ENCODE measurements at regions not wholly inside any gene's neighbourhood (a gene's known extent, or its start where the extent isn't known, plus 50 kb on each side); places are given as distances from the start of the nearest gene placed in this dataset.

GRCh38 chr12:91505006-91505405, 322.4 kb upstream of the DCN start:
- H3K4me3 ChIP-seq (replicated peaks; ENCODE audit: low read depth, low read length): no peak overlapping the region
- TF ChIP-seq CTCF (IDR thresholded peaks at IDR 0.05; ENCODE audit: insufficient read depth, low read length, poor library complexity, severe bottlenecking): no peak
- no peaks in the 10 kb centered on the region for H3K27me3 ChIP-seq (replicated peaks; ENCODE audit: control insufficient read depth, insufficient read depth, low read length)
- no peak for DNase-seq (ENCODE audit: extremely low read depth, insufficient read length)
- no peaks in the 10 kb centered on the region for H3K36me3 ChIP-seq (ENCODE audit: control insufficient read depth, insufficient read depth, low read length)

- no peak for TF ChIP-seq CTCF (IDR thresholded peaks at IDR 0.05; ENCODE audit: insufficient read depth, low read length, poor library complexity, severe bottlenecking)
- DNase-seq (ENCODE audit: extremely low read depth, insufficient read length): no peak
- no peaks in the 10 kb centered on the region for H3K36me3 ChIP-seq (ENCODE audit: control insufficient read depth, insufficient read depth, low read length)
Observed at GRCh38 chr12:91502208-91502607, 319.6 kb upstream of the DCN start.

GRCh38 chr12:91496337-91496736, 313.7 kb upstream of the DCN start:
- Histone ChIP-seq H3K4me3 (replicated peaks; ENCODE audit: low read depth, low read length) (no peak overlapping the region), H3K27me3 (replicated peaks; ENCODE audit: control insufficient read depth, insufficient read depth, low read length) (no peaks in the 10 kb centered on the region), H3K36me3 (ENCODE audit: control insufficient read depth, insufficient read depth, low read length) (no peaks in the 10 kb centered on the region)
- TF ChIP-seq CTCF (IDR thresholded peaks at IDR 0.05; ENCODE audit: insufficient read depth, low read length, poor library complexity, severe bottlenecking): no peak
- no peak for DNase-seq (ENCODE audit: extremely low read depth, insufficient read length)

More at GRCh38 chr12:91502208-91502607, 319.6 kb upstream of the DCN start:
- no peaks in the 10 kb centered on the region for H3K27me3 ChIP-seq (replicated peaks; ENCODE audit: control insufficient read depth, insufficient read depth, low read length)
- no peak overlapping the region for H3K4me3 ChIP-seq (replicated peaks; ENCODE audit: low read depth, low read length)

GRCh38 chr12:91493308-91493707, 310.7 kb upstream of the DCN start:
- H3K36me3 ChIP-seq (ENCODE audit: control insufficient read depth, insufficient read depth, low read length): no peaks in the 10 kb centered on the region
- no peak for DNase-seq (ENCODE audit: extremely low read depth, insufficient read length)
- no peaks in the 10 kb centered on the region for H3K27me3 ChIP-seq (replicated peaks; ENCODE audit: control insufficient read depth, insufficient read depth, low read length)
- TF ChIP-seq CTCF (IDR thresholded peaks at IDR 0.05; ENCODE audit: insufficient read depth, low read length, poor library complexity, severe bottlenecking): no peak
- H3K4me3 ChIP-seq (replicated peaks; ENCODE audit: low read depth, low read length): no peak overlapping the region

- no peak for DNase-seq (ENCODE audit: extremely low read depth, insufficient read length)
- Histone ChIP-seq H3K36me3 (ENCODE audit: control insufficient read depth, insufficient read depth, low read length) (no peaks in the 10 kb centered on the region), H3K27me3 (replicated peaks; ENCODE audit: control insufficient read depth, insufficient read depth, low read length) (no peaks in the 10 kb centered on the region), H3K4me3 (replicated peaks; ENCODE audit: low read depth, low read length) (no peak overlapping the region)
- no peak for TF ChIP-seq CTCF (IDR thresholded peaks at IDR 0.05; ENCODE audit: insufficient read depth, low read length, poor library complexity, severe bottlenecking)
Observed at GRCh38 chr12:91492648-91493047, 310.0 kb upstream of the DCN start.

- no peaks in the 10 kb centered on the region for H3K27me3 ChIP-seq (replicated peaks; ENCODE audit: control insufficient read depth, insufficient read depth, low read length)
- no peak for DNase-seq (ENCODE audit: extremely low read depth, insufficient read length)
- no peak overlapping the region for H3K4me3 ChIP-seq (replicated peaks; ENCODE audit: low read depth, low read length)
- H3K36me3 ChIP-seq (ENCODE audit: control insufficient read depth, insufficient read depth, low read length): no peaks in the 10 kb centered on the region
- TF ChIP-seq CTCF (IDR thresholded peaks at IDR 0.05; ENCODE audit: insufficient read depth, low read length, poor library complexity, severe bottlenecking): no peak
Observed at GRCh38 chr12:91490667-91491311, 308.2 kb upstream of the DCN start.

Measured in GM06990 (cell line).